H1 (cell line): ENCODE measurements at regions not wholly inside any gene's neighbourhood (a gene's known extent, or its start where the extent isn't known, plus 50 kb on each side); places are given as distances from the start of the nearest gene placed in this dataset.

Experiments
- CTCF ChIA-PET: fragments of 300-600 bp; sonication (Branson Sonifier 250); formaldehyde crosslinking; loops from one replicate; lab custom pipeline; 2021; ENCODE audit not compliant: partially characterized antibody; lab: Charles Lee
- POLR2A ChIA-PET: fragments of 300-600 bp; sonication (Branson Sonifier 250); formaldehyde crosslinking; loops from one replicate; lab custom pipeline; 2021; ENCODE audit warnings: inconsistent platforms; ENCODE audit not compliant: partially characterized antibody; lab: Charles Lee
- DNase-seq, 2 experiments: peaks; one replicate each; pipeline versions ENCODE4 v3.0.0 to v3.0.0-alpha.2; 2010 to 2022; ENCODE audit warnings: low spot score in 2 of 2, low read depth in 1 of 2, mixed read lengths in 1 of 2
- FAIRE-seq: peaks from 2 replicates; lab custom pipeline; 2011; peaks lifted over from hg19 to GRCh38; lab: Jason Lieb, UNC
- H2AFZ ChIP-seq: 2 replicates; pipeline ENCODE4 v1.8.1; 2012; ENCODE audit warnings: low read length, inconsistent platforms
- H2AK5ac ChIP-seq: 2 replicates; pipeline ENCODE4 v1.6.1; 2013; ENCODE audit warnings: low read depth, low read length
- H2BK120ac ChIP-seq: replicated peaks from 2 replicates; pipeline ENCODE3; 2013; ENCODE audit warnings: low read depth, low read length, inconsistent platforms
- H2BK12ac ChIP-seq: 2 replicates; pipeline ENCODE4 v1.6.1; 2013; ENCODE audit warnings: low read depth, low read length
- H2BK15ac ChIP-seq: 2 replicates; pipeline ENCODE4 v1.6.1; 2013; ENCODE audit warnings: low read length
- H2BK20ac ChIP-seq: 2 replicates; pipeline ENCODE4 v1.6.1; 2013; ENCODE audit warnings: low read length
- H2BK5ac ChIP-seq: 2 replicates; pipeline ENCODE4 v1.6.1; 2013; ENCODE audit warnings: low read depth, low read length
- H3K14ac ChIP-seq: 2 replicates; pipeline ENCODE4 v1.6.1; 2013; ENCODE audit warnings: inconsistent platforms; ENCODE audit not compliant: insufficient read length
- H3K18ac ChIP-seq: 2 replicates; pipeline ENCODE4 v1.6.1; 2013; ENCODE audit warnings: low read length; ENCODE audit errors: extremely low read depth
- H3K23ac ChIP-seq: 2 replicates; pipeline ENCODE4 v1.6.1; 2013; ENCODE audit warnings: inconsistent platforms; ENCODE audit not compliant: insufficient read length
- H3K23me2 ChIP-seq: 2 replicates; pipeline ENCODE4 v1.6.1; 2013; ENCODE audit warnings: low read depth, low read length
- H3K27ac ChIP-seq: 2 replicates; pipeline ENCODE4 v1.6.1; 2011; ENCODE audit warnings: low read depth, low read length, inconsistent platforms
- H3K27me3 ChIP-seq, 4 experiments: replicated peaks in 1 of 4; 1 replicate in 1 of 4; 2 replicates in 3 of 4; pipeline versions ENCODE4 v1.6.1 to v1.8.1; 2011 to 2013; ENCODE audit warnings: low read length in 3 of 4, mild to moderate bottlenecking in 3 of 4, inconsistent platforms in 2 of 4, mixed read lengths in 2 of 4, moderate library complexity in 1 of 4; ENCODE audit not compliant: control insufficient read depth in 3 of 4, insufficient read depth in 3 of 4; ENCODE audit errors: extremely low read depth in 1 of 4
- H3K36me3 ChIP-seq, 4 experiments: 2 replicates each; pipeline versions ENCODE4 v1.6.1 to v1.8.1; 2011 to 2013; ENCODE audit warnings: mild to moderate bottlenecking in 4 of 4, low read length in 3 of 4, moderate library complexity in 2 of 4, control low read depth in 1 of 4, inconsistent platforms in 1 of 4; ENCODE audit not compliant: insufficient read depth in 4 of 4, control insufficient read depth in 2 of 4
- H3K4ac ChIP-seq: replicated peaks from 2 replicates; pipeline ENCODE3; 2013; ENCODE audit warnings: low read length, low read depth, mixed read lengths, inconsistent platforms; ENCODE audit not compliant: insufficient read length
- H3K4me1 ChIP-seq, 4 experiments: replicated peaks in 1 of 4; 1 replicate in 1 of 4; 2 replicates in 3 of 4; pipeline versions ENCODE4 v1.6.1 to v1.8.1; 2011 to 2013; ENCODE audit warnings: low read length in 3 of 4, inconsistent platforms in 2 of 4, mixed read lengths in 1 of 4; ENCODE audit not compliant: insufficient read depth in 4 of 4, control insufficient read depth in 3 of 4
- H3K4me2 ChIP-seq, 2 experiments: 2 replicates each; pipeline versions ENCODE4 v1.6.1 to v1.8.1; 2011 to 2013; ENCODE audit warnings: low read depth in 2 of 2, low read length in 2 of 2, control low read depth in 1 of 2, inconsistent platforms in 1 of 2, mild to moderate bottlenecking in 1 of 2; ENCODE audit not compliant: insufficient read depth in 1 of 2
- H3K4me3 ChIP-seq, 4 experiments: fragments of 200-600, 300-600 bp in 1 of 4; sonication (generic), shearing (Covaris generic), sonication (Bioruptor Twin) in 1 of 4; 2 replicates each; pipeline versions ENCODE4 v1.5.1 to v1.8.1; 2011 to 2016; ENCODE audit warnings: low read length in 4 of 4, low read depth in 3 of 4, control low read depth in 2 of 4, inconsistent platforms in 2 of 4, mild to moderate bottlenecking in 2 of 4, mixed read lengths in 1 of 4, moderate library complexity in 1 of 4; ENCODE audit not compliant: insufficient read depth in 2 of 4; ENCODE audit errors: extremely low read depth in 1 of 4
- H3K56ac ChIP-seq: replicated peaks from 2 replicates; pipeline ENCODE3; 2013; ENCODE audit warnings: low read depth, mild to moderate bottlenecking, mixed read lengths, low read length, inconsistent platforms; ENCODE audit not compliant: insufficient read length
- H3K79me1 ChIP-seq: 2 replicates; pipeline ENCODE4 v1.6.1; 2013; ENCODE audit warnings: low read depth, low read length, control low read depth
- H3K79me2 ChIP-seq, 2 experiments: 2 replicates each; pipeline versions ENCODE4 v1.6.1 to v1.8.1; 2012 to 2013; ENCODE audit warnings: low read length in 2 of 2, mild to moderate bottlenecking in 2 of 2, inconsistent platforms in 1 of 2; ENCODE audit not compliant: insufficient read depth in 2 of 2, control insufficient read depth in 1 of 2
- H3K9ac ChIP-seq, 4 experiments: replicated peaks in 1 of 4; 1 replicate in 1 of 4; 2 replicates in 3 of 4; pipeline versions ENCODE4 v1.6.1 to v1.8.1; 2011 to 2013; ENCODE audit warnings: low read depth in 3 of 4, low read length in 3 of 4, control low read depth in 2 of 4, mild to moderate bottlenecking in 2 of 4, moderate library complexity in 2 of 4, inconsistent platforms in 1 of 4; ENCODE audit errors: extremely low read depth in 1 of 4
- H3K9me3 ChIP-seq, 2 experiments: 2 replicates each; pipeline versions ENCODE4 v1.6.1 to v1.8.1; 2012 to 2013; ENCODE audit warnings: mild to moderate bottlenecking in 2 of 2, moderate library complexity in 2 of 2, control low read depth in 1 of 2, inconsistent platforms in 1 of 2, low read depth in 1 of 2, low read length in 1 of 2, mixed read lengths in 1 of 2; ENCODE audit not compliant: insufficient read depth in 2 of 2
- H4K20me1 ChIP-seq, 2 experiments: replicated peaks in 1 of 2; 2 replicates each; pipeline versions ENCODE3 to v1.8.1; 2011 to 2013; ENCODE audit warnings: inconsistent platforms in 2 of 2, low read length in 2 of 2, mild to moderate bottlenecking in 1 of 2; ENCODE audit not compliant: insufficient read depth in 2 of 2, control insufficient read depth in 1 of 2
- H4K5ac ChIP-seq: 2 replicates; pipeline ENCODE4 v1.6.1; 2013; ENCODE audit warnings: low read length, low read depth, mixed read lengths, inconsistent platforms; ENCODE audit not compliant: insufficient read length
- H4K8ac ChIP-seq: 2 replicates; pipeline ENCODE4 v1.8.0; 2013; ENCODE audit warnings: mild to moderate bottlenecking, moderate library complexity, low read length, inconsistent platforms; ENCODE audit not compliant: insufficient read depth; ENCODE audit errors: extremely low read depth
- H4K91ac ChIP-seq: replicated peaks from 2 replicates; pipeline ENCODE3; 2013; ENCODE audit warnings: low read length, mixed read lengths, inconsistent platforms; ENCODE audit not compliant: insufficient read length
- CREB1 ChIP-seq: IDR thresholded peaks from 2 replicates; pipeline ENCODE4 v1.6.1; 2012; ENCODE audit warnings: inconsistent platforms
- EZH2 ChIP-seq: fragments of 200-600 bp; sonication (generic); IDR thresholded peaks from 2 replicates; pipeline ENCODE4 v1.7.1; 2012; ENCODE audit warnings: low read depth, mild to moderate bottlenecking, moderate library complexity, low read length, inconsistent platforms; ENCODE audit not compliant: severe bottlenecking
- RAD21 ChIP-seq, 2 experiments: IDR thresholded peaks in 1 of 2; conservative IDR thresholded peaks in 1 of 2; 2 replicates each; pipeline ENCODE4 v1.6.1; 2011; ENCODE audit warnings: low read depth in 2 of 2, low read length in 2 of 2, improper control_type of control experiment in 1 of 2, inconsistent platforms in 1 of 2, mild to moderate bottlenecking in 1 of 2, moderate library complexity in 1 of 2
- SP4 ChIP-seq: IDR thresholded peaks from 2 replicates; pipeline ENCODE4 v1.6.1; 2012; ENCODE audit warnings: low read length, inconsistent platforms
- TBP ChIP-seq: IDR thresholded peaks from 2 replicates; pipeline ENCODE4 v1.6.1; 2011; ENCODE audit warnings: low read depth, low read length, improper control_type of control experiment
- TEAD4 ChIP-seq: IDR thresholded peaks from 2 replicates; pipeline ENCODE4 v1.6.1; 2012; ENCODE audit warnings: low read depth, low read length, inconsistent platforms, mixed read lengths
- YY1 ChIP-seq: IDR thresholded peaks from 2 replicates; pipeline ENCODE4 v1.6.1; 2011; ENCODE audit warnings: low read depth, mild to moderate bottlenecking, low read length
- WGBS, 2 experiments: shearing (Covaris generic) in 1 of 2; methylation state at CpG; one replicate each; pipeline versions ENCODE4 v1.1.6 to v1.1.7; 2013 to 2015; ENCODE audit warnings: low lambda C conversion rate in 2 of 2, mixed read lengths in 2 of 2, inconsistent platforms in 1 of 2, low coverage in 1 of 2, missing lambda C conversion rate in 1 of 2; ENCODE audit not compliant: insufficient replicate concordance in 2 of 2, insufficient coverage in 1 of 2, insufficient read length in 1 of 2; ENCODE audit errors: extremely low coverage in 1 of 2, missing lambda C conversion rate in 1 of 2; 5-methylcytosine and 5-hydroxymethylcytosine counted together

GRCh38 chr14:26382901-26383685 is 214.7 kb downstream of the NOVA1 start:
- Histone ChIP-seq H3K27ac (no peak overlapping the region), H3K27me3 (no peaks in the 10 kb centered on the region), H3K36me3 (no peaks in the 10 kb centered on the region), H3K18ac (no peak overlapping the region), H3K9me3 (peaks cover 7 to 15% of the 10 kb centered on the region in 2 experiments; a peak in 3 of 4 replicates), H3K23ac (no peak overlapping the region), H3K9ac (no peak overlapping the region), H3K4me2 (no peak overlapping the region), H2BK15ac (no peak overlapping the region), H3K4ac (no peak overlapping the region), H2BK20ac (no peak overlapping the region), H3K4me1 (no peaks in the 10 kb centered on the region), H4K91ac (no peak overlapping the region), H4K5ac (no peak overlapping the region), H3K79me1 (no peaks in the 10 kb centered on the region), H3K23me2 (no peaks in the 10 kb centered on the region), H2BK5ac (no peak overlapping the region), H2BK12ac (no peak overlapping the region), H2AK5ac (no peak overlapping the region), H4K8ac (no peak overlapping the region), H3K79me2 (no peaks in the 10 kb centered on the region), H2AFZ (no peak overlapping the region), H4K20me1 (no peaks in the 10 kb centered on the region), H3K4me3 (no peak overlapping the region), H3K14ac (no peak overlapping the region), H2BK120ac (no peak overlapping the region), H3K56ac (no peak overlapping the region)
- FAIRE-seq, result no peak
- ChIA-PET CTCF (no interaction called here), POLR2A (no interaction called here)
- no peak for TF ChIP-seq CREB1
- TF ChIP-seq RAD21 (IDR thresholded peaks at IDR 0.05 in 1 of 2, conservative IDR thresholded peaks at IDR 0.05 in 1 of 2; ENCODE audit: low read depth in 2 of 2, low read length in 2 of 2), result no peak
- TF ChIP-seq TBP, result no peak
- no peak for TF ChIP-seq SP4
- no peak for TF ChIP-seq EZH2
- TF ChIP-seq TEAD4, result no peak
- TF ChIP-seq YY1, result no peak
- 96% methylated on average over 6 of the region's 6 CpGs; no CpG with 5 or more reads in 1 of the 2 experiments for WGBS, 2 experiments
- DNase-seq, result no peak
